ENCODE measurements at regions not wholly inside any gene's neighbourhood (a gene's known extent, or its start where the extent isn't known, plus 50 kb on each side); places are given as distances from the start of the nearest gene placed in this dataset.
"Not testable (repeated sequence)": the region's sequence is repeated elsewhere in the genome, so short reads cannot be mapped to it uniquely, and the experiment has no call there.

DNA sequence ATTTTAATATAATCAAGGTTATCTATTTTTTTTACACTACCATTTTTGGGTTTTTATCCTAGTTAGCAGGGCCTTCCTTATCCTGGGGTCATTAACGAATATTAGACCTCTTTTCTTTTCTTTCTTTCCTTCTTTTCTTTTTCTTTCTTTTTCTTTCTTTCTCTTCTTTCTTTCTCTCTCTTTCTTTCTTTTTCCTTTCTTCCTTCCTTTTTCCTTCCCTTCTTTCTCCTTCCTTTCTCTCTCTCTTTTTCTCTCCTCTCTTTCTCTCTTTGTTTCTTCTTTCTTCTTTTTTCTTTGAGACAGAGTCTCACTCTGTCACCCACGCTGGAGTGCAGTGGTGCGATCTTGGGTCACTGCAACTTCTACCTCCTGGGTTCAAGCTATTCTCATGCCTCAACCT, 120.4 kb upstream of the PDE7B start:
- no peak for DNase-seq (ENCODE audit: low read depth)
- H3K4me3 ChIP-seq (ENCODE audit: low read depth, low read length): no peak overlapping the region
- TF ChIP-seq, protein P1, sequence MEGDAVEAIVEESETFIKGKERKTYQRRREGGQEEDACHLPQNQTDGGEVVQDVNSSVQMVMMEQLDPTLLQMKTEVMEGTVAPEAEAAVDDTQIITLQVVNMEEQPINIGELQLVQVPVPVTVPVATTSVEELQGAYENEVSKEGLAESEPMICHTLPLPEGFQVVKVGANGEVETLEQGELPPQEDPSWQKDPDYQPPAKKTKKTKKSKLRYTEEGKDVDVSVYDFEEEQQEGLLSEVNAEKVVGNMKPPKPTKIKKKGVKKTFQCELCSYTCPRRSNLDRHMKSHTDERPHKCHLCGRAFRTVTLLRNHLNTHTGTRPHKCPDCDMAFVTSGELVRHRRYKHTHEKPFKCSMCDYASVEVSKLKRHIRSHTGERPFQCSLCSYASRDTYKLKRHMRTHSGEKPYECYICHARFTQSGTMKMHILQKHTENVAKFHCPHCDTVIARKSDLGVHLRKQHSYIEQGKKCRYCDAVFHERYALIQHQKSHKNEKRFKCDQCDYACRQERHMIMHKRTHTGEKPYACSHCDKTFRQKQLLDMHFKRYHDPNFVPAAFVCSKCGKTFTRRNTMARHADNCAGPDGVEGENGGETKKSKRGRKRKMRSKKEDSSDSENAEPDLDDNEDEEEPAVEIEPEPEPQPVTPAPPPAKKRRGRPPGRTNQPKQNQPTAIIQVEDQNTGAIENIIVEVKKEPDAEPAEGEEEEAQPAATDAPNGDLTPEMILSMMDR (IDR thresholded peaks at IDR 0.05; ENCODE audit: low read depth, low read length, missing control alignments): no peak

DNA sequence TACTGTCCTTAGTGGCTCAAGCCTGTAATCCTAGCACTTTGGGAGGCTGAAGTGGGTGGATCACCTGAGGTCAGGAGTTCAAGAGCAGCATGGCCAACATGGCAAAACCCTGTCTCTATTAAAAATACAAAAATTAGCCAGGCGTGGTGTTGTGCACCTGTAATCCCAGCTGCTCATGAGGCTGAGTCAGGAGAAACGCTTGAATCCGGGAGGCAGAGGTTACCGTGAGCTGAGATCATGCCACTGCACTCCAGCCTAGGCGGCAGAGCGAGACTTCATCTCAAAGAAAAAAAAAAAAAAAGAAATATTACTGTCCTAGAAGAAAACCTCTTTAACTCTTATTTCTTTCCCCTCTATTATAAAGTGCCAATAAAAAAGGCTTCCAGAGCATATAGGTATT, 115.2 kb upstream of the PDE7B start:
- not testable (repeated sequence) for DNase-seq (ENCODE audit: low read depth); H3K4me3 ChIP-seq (ENCODE audit: low read depth, low read length)

DNA sequence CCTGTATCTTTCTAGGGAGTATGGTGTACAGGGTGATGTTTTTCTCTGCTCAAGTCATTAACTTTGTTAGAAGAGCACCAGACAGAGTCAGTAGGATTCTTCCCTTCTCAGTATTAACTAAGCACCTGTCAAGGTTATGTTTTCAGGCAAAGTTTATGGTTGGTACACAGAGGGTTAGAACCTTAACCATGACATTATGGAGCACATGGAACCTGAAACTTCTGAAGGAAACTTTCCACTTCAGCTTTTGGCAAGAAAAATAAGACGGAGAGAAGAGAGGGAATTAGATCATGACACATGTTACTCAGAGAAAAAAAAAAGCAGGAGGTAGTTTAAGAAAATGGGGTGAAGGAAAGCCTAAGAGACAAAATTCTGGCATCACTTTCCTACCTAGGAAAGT, 112.9 kb upstream of the PDE7B start:
- TF ChIP-seq, protein P1 (IDR thresholded peaks at IDR 0.05; ENCODE audit: low read depth, low read length, missing control alignments): no peak
- DNase-seq (ENCODE audit: low read depth): no peak
- no peak overlapping the region for H3K4me3 ChIP-seq (ENCODE audit: low read depth, low read length)

DNA sequence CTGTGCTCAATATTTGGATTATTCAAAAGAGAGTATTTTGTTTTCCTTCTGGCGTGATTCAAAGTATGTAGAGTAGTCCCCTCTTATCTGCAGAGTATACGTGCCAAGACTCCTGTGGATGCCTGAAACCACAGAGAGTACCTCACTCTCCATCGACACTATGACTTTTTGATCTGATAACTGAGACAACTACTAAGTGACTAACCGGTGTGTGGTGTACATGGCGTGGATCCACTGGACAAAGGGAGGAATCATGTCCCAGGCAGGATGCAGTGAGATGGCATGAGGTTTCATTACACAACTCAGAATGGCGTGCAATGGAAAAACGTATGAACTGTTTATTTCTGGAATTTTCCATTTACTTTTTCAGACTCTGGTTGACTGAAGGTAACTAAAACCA, 112.2 kb upstream of the PDE7B start:
- DNase-seq (ENCODE audit: low read depth): no peak
- H3K4me3 ChIP-seq (ENCODE audit: low read depth, low read length): no peak overlapping the region
- TF ChIP-seq, protein P1 (IDR thresholded peaks at IDR 0.05; ENCODE audit: low read depth, low read length, missing control alignments): no peak

DNA sequence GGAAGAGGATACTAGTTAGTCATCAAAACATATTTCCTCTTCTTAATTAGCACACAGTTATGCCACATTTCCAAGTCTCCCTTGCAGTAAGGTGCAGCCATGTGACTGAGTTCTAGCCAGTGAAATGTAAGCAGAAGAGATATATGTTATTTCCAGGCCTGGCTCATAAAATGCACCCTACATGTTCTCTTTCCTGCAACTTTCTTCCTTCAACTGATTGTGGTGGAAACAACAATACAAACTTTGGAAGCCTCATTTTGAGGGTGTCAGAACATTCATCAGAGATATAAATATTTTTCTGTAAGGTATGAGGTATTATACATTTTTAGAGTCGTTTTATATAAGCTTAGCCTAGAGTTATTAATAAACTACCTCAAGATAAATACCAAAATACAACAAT, 110.9 kb upstream of the PDE7B start:
- H3K4me3 ChIP-seq (ENCODE audit: low read depth, low read length): no peak overlapping the region
- TF ChIP-seq, protein P1 (IDR thresholded peaks at IDR 0.05; ENCODE audit: low read depth, low read length, missing control alignments): no peak
- no peak for DNase-seq (ENCODE audit: low read depth)

DNA sequence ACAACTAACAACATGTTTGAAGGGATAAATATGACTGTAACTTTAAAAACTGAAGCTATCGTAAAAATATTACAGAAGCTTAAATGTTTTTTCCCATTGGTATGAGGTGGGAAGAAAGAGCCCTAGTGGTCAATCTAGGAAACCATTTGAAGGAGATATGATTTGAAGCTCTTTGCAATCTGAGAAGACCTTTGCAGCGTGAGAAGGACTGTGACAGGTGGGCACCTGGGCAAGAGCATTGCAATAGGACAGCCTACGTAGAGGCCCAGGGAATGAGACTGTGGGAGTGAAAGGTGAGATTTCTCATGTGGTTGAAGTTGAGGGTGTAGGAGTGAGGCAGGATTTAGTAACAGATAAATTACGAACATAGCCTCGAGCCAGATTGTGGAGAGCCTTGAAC, 108.0 kb upstream of the PDE7B start:
- TF ChIP-seq, protein P1 (IDR thresholded peaks at IDR 0.05; ENCODE audit: low read depth, low read length, missing control alignments): peak; percentile 4
- no peak overlapping the region for H3K4me3 ChIP-seq (ENCODE audit: low read depth, low read length)
- DNase-seq (ENCODE audit: low read depth): no peak

DNA sequence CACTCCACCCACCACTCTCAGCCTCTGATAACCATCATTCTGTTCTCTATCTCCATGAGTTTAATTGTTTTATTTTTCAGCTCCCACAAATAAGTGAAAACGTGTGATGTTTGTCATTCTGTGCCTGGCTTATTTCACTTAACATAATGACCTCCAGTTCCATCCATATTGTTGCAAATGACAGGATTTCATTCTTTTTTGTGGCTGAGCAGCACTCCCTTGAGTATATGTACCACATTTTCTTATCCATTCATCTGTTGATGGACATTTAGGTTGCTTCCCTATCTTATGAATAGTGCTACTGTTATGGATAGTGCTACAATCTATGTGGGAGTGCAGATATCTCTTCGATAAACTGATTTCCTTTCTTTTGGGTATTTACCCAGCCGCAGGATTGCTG, 103.3 kb upstream of the PDE7B start:
- TF ChIP-seq, protein P1 (IDR thresholded peaks at IDR 0.05; ENCODE audit: low read depth, low read length, missing control alignments): no peak
- no peak overlapping the region for H3K4me3 ChIP-seq (ENCODE audit: low read depth, low read length)
- DNase-seq (ENCODE audit: low read depth): no peak

DNA sequence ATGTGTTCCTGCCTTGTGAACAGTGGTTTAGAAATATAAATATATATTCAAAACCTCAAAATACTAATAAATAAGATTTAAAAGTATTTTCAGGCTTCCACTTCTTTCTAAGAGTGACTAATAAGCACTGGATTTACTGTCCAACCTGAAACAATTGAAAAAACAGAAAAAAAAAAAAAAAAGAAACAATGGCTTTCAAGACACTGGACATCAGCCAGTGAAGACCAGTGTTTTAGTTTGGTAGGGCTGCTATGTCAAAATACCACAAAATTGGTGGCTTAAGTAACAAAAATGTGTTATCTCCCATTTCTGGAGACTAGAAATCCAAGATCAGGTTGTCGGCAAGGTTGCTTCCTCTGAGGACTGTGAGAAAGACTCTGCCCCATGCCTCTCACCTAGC, 101.4 kb upstream of the PDE7B start:
- no peak overlapping the region for H3K4me3 ChIP-seq (ENCODE audit: low read depth, low read length)
- TF ChIP-seq, protein P1 (IDR thresholded peaks at IDR 0.05; ENCODE audit: low read depth, low read length, missing control alignments): no peak
- no peak for DNase-seq (ENCODE audit: low read depth)

Data from GM12864 (cell line).